Cardiac fibroblast (primary cell): ENCODE measurements at regions not wholly inside any gene's neighbourhood (a gene's known extent, or its start where the extent isn't known, plus 50 kb on each side); places are given as distances from the start of the nearest gene placed in this dataset.

Source experiments
- DNase-seq, 2 donors: peaks; one replicate each; pipeline versions ENCODE4 v3.0.0 to v3.0.0-alpha.2; 2010; ENCODE audit warnings: low read depth in 2 of 2
- H3K4me3 ChIP-seq, 2 donors: replicated peaks in 1 of 2; 1 replicate in 1 of 2; 2 replicates in 1 of 2; pipeline ENCODE4 v1.5.1; 2011; ENCODE audit warnings: low read depth in 2 of 2, low read length in 2 of 2, mild to moderate bottlenecking in 2 of 2, moderate library complexity in 1 of 2
- CTCF ChIP-seq: IDR thresholded peaks from one replicate; pipeline ENCODE4 v1.5.1; 2011; ENCODE audit warnings: low read depth, mild to moderate bottlenecking, low read length, inconsistent platforms

GRCh38 chr14:82238649-82239048 lies 705.0 kb upstream of the SEL1L start:
- TF ChIP-seq CTCF: no peak
- no peak for DNase-seq
- no peak overlapping the region for H3K4me3 ChIP-seq

- H3K4me3 ChIP-seq: no peak overlapping the region
- TF ChIP-seq CTCF: no peak
- DNase-seq: no peak
These were observed 705.6 kb upstream of the SEL1L start for GRCh38 chr14:82239223-82239622.

GRCh38 chr14:82244791-82245190 lies 711.1 kb upstream of the SEL1L start:
- DNase-seq: no peak
- H3K4me3 ChIP-seq: no peak overlapping the region
- no peak for TF ChIP-seq CTCF

GRCh38 chr14:82251494-82251893 lies 717.8 kb upstream of the SEL1L start:
- DNase-seq: no peak
- TF ChIP-seq CTCF: no peak
- H3K4me3 ChIP-seq: no peak overlapping the region

- H3K4me3 ChIP-seq: no peak overlapping the region
- no peak for TF ChIP-seq CTCF
- no peak for DNase-seq
These were observed 736.6 kb upstream of the SEL1L start for GRCh38 chr14:82270286-82270685.

GRCh38 chr14:82298811-82299210 lies 765.2 kb upstream of the SEL1L start:
- no peak for DNase-seq

More at GRCh38 chr14:82298811-82299210, 765.2 kb upstream of the SEL1L start:
- H3K4me3 ChIP-seq: no peak overlapping the region
- TF ChIP-seq CTCF: no peak
